SK-N-SH (cell line): ENCODE measurements at regions not wholly inside any gene's neighbourhood (a gene's known extent, or its start where the extent isn't known, plus 50 kb on each side); places are given as distances from the start of the nearest gene placed in this dataset.

Experiments
- CTCF ChIP-seq: fragments of 200-600 bp; sonication (generic); IDR thresholded peaks from 2 replicates; pipeline ENCODE4 v1.6.1; 2017; ENCODE audit warnings: antibody characterized with exemption, mild to moderate bottlenecking, moderate library complexity
- EZH2phosphoT487 ChIP-seq: fragments of 200-600 bp; sonication (generic); IDR thresholded peaks from 2 replicates; pipeline ENCODE4 v1.6.1; 2017; ENCODE audit warnings: low read depth, mixed run types, mild to moderate bottlenecking, antibody characterized with exemption, moderate library complexity, borderline replicate concordance
- MAX ChIP-seq: IDR thresholded peaks from 2 replicates; pipeline ENCODE4 v1.4.0; 2012; ENCODE audit warnings: low read depth
- MEF2A ChIP-seq: IDR thresholded peaks from 2 replicates; pipeline ENCODE4 v1.4.0; 2012; ENCODE audit warnings: low read depth, borderline replicate concordance
- MXI1 ChIP-seq: IDR thresholded peaks from 2 replicates; pipeline ENCODE4 v1.6.1; 2012; ENCODE audit warnings: mild to moderate bottlenecking, low read depth, low read length, improper control_type of control experiment
- RAD21 ChIP-seq: IDR thresholded peaks from 2 replicates; pipeline ENCODE4 v1.6.1; 2012; ENCODE audit warnings: mild to moderate bottlenecking, low read length
- REST ChIP-seq: IDR thresholded peaks from 2 replicates; pipeline ENCODE4 v1.6.1; 2012; ENCODE audit warnings: mild to moderate bottlenecking, low read depth, low read length, moderate library complexity
- SIN3A ChIP-seq: IDR thresholded peaks from 2 replicates; pipeline ENCODE4 v1.6.1; 2012; ENCODE audit warnings: low read depth, mild to moderate bottlenecking, low read length, moderate library complexity, borderline replicate concordance
- SMC3 ChIP-seq: IDR thresholded peaks from 2 replicates; pipeline ENCODE4 v1.6.1; 2012; ENCODE audit warnings: low read depth, low read length, improper control_type of control experiment
- TCF12 ChIP-seq: IDR thresholded peaks from 2 replicates; pipeline ENCODE4 v1.4.0; 2012

GRCh38 chr6:56752009-56752408 lies 109.3 kb upstream of the DST start:
- no peak for TF ChIP-seq SIN3A
- TF ChIP-seq CTCF: no peak
- TF ChIP-seq SMC3: no peak
- no peak for TF ChIP-seq REST
- TF ChIP-seq EZH2phosphoT487: no peak
- no peak for TF ChIP-seq MAX
- TF ChIP-seq TCF12: no peak
- no peak for TF ChIP-seq RAD21
- no peak for TF ChIP-seq MEF2A
- TF ChIP-seq MXI1: no peak
